Fibroblast of lung (primary cell): ENCODE measurements at regions not wholly inside any gene's neighbourhood (a gene's known extent, or its start where the extent isn't known, plus 50 kb on each side); places are given as distances from the start of the nearest gene placed in this dataset.

Experiments
- DNase-seq, 2 donors: peaks; one replicate each; pipeline versions ENCODE4 v3.0.0 to v3.0.0-alpha.2; 2010; ENCODE audit warnings: low read depth in 2 of 2
- H2AFZ ChIP-seq: 2 replicates; pipeline ENCODE4 v1.5.1; 2012; ENCODE audit warnings: low read length, control low read depth, inconsistent platforms
- H3K27ac ChIP-seq: 2 replicates; pipeline ENCODE4 v1.5.1; 2011; ENCODE audit warnings: low read length, control low read depth; ENCODE audit not compliant: insufficient read depth
- H3K27me3 ChIP-seq: 2 replicates; pipeline ENCODE4 v1.5.1; 2011; ENCODE audit warnings: mild to moderate bottlenecking, low read length; ENCODE audit not compliant: control insufficient read depth, insufficient read depth
- H3K36me3 ChIP-seq: 2 replicates; pipeline ENCODE4 v1.5.1; 2011; ENCODE audit warnings: low read length; ENCODE audit not compliant: control insufficient read depth, insufficient read depth
- H3K4me1 ChIP-seq: 2 replicates; pipeline ENCODE4 v1.5.1; 2011; ENCODE audit warnings: low read length; ENCODE audit not compliant: control insufficient read depth, insufficient read depth; ENCODE audit errors: extremely low read depth
- H3K4me2 ChIP-seq: 2 replicates; pipeline ENCODE4 v1.5.1; 2011; ENCODE audit warnings: low read length, control low read depth; ENCODE audit not compliant: insufficient read depth; ENCODE audit errors: extremely low read depth
- H3K4me3 ChIP-seq, 4 experiments: fragments of 200-600 bp in 1 of 4; sonication (generic) in 1 of 4; replicated peaks in 1 of 4; 2 replicates each; pipeline ENCODE4 v1.5.1; 2011 to 2016; ENCODE audit warnings: low read length in 4 of 4, low read depth in 3 of 4, mild to moderate bottlenecking in 3 of 4, control low read depth in 2 of 4, inconsistent platforms in 1 of 4, mixed read lengths in 1 of 4; ENCODE audit not compliant: insufficient read depth in 1 of 4; ENCODE audit errors: control extremely low read depth in 1 of 4
- H3K79me2 ChIP-seq: 2 replicates; pipeline ENCODE4 v1.5.1; 2012; ENCODE audit warnings: mild to moderate bottlenecking, low read length, inconsistent platforms; ENCODE audit not compliant: control insufficient read depth, insufficient read depth
- H3K9ac ChIP-seq: 2 replicates; pipeline ENCODE4 v1.5.1; 2011; ENCODE audit warnings: mild to moderate bottlenecking, low read length, control low read depth; ENCODE audit not compliant: insufficient read depth
- H3K9me3 ChIP-seq: 2 replicates; pipeline ENCODE4 v1.5.1; 2012; ENCODE audit warnings: low read depth, low read length; ENCODE audit not compliant: control insufficient read depth, insufficient read depth
- H4K20me1 ChIP-seq: 2 replicates; pipeline ENCODE4 v1.5.1; 2011; ENCODE audit warnings: low read length; ENCODE audit not compliant: control insufficient read depth, insufficient read depth; ENCODE audit errors: extremely low read depth
- CTCF ChIP-seq, 2 donors: IDR thresholded peaks in 1 of 2; conservative IDR thresholded peaks in 1 of 2; 1 replicate in 1 of 2; 2 replicates in 1 of 2; pipeline ENCODE4 v1.5.1; 2011 to 2012; ENCODE audit warnings: low read length in 2 of 2, control low read depth in 1 of 2, inconsistent platforms in 1 of 2, low read depth in 1 of 2, mild to moderate bottlenecking in 1 of 2
- EZH2 ChIP-seq: IDR thresholded peaks from 2 replicates; pipeline ENCODE4 v1.5.1; 2012; ENCODE audit warnings: low read length, control low read depth, mild to moderate bottlenecking; ENCODE audit errors: missing control alignments

GRCh38 chr6:159112714-159113113 lies 56.5 kb upstream of the FNDC1 start:
- Histone ChIP-seq H3K9ac (no peak overlapping the region), H2AFZ (no peak overlapping the region), H3K27ac (no peak overlapping the region), H3K4me1 (no peaks in the 10 kb centered on the region), H3K79me2 (no peaks in the 10 kb centered on the region), H3K9me3 (no peaks in the 10 kb centered on the region), H3K4me3 (no peak overlapping the region), H3K4me2 (no peak overlapping the region), H3K36me3 (no peaks in the 10 kb centered on the region), H3K27me3 (no peaks in the 10 kb centered on the region), H4K20me1 (no peaks in the 10 kb centered on the region)
- TF ChIP-seq CTCF (conservative IDR thresholded peaks at IDR 0.05 in 1 of 2, IDR thresholded peaks at IDR 0.05 in 1 of 2; ENCODE audit: low read depth in 1 of 2, low read length in 2 of 2) (no peak), EZH2 (no peak)
- no peak for DNase-seq

GRCh38 chr6:159110748-159111147 lies 58.5 kb upstream of the FNDC1 start:
- Histone ChIP-seq H3K36me3 (no peaks in the 10 kb centered on the region), H3K27ac (no peak overlapping the region), H3K4me3 (no peak overlapping the region), H3K79me2 (no peaks in the 10 kb centered on the region), H4K20me1 (no peaks in the 10 kb centered on the region), H3K9ac (no peak overlapping the region), H3K9me3 (no peaks in the 10 kb centered on the region), H3K4me2 (no peak overlapping the region), H3K4me1 (no peaks in the 10 kb centered on the region), H3K27me3 (no peaks in the 10 kb centered on the region), H2AFZ (no peak overlapping the region)
- no peak for DNase-seq
- TF ChIP-seq EZH2 (no peak), CTCF (conservative IDR thresholded peaks at IDR 0.05 in 1 of 2, IDR thresholded peaks at IDR 0.05 in 1 of 2; ENCODE audit: low read depth in 1 of 2, low read length in 2 of 2) (no peak)

GRCh38 chr6:159110013-159110412 lies 59.2 kb upstream of the FNDC1 start:
- peak; percentile 38 to 60 for DNase-seq
- Histone ChIP-seq H3K4me3 (no peak overlapping the region), H2AFZ (no peak overlapping the region), H3K27ac (no peak overlapping the region), H3K36me3 (no peaks in the 10 kb centered on the region), H3K27me3 (no peaks in the 10 kb centered on the region), H3K4me1 (no peaks in the 10 kb centered on the region), H3K79me2 (no peaks in the 10 kb centered on the region), H3K9me3 (no peaks in the 10 kb centered on the region), H4K20me1 (no peaks in the 10 kb centered on the region), H3K9ac (no peak overlapping the region), H3K4me2 (no peak overlapping the region)
- TF ChIP-seq CTCF (conservative IDR thresholded peaks at IDR 0.05 in 1 of 2, IDR thresholded peaks at IDR 0.05 in 1 of 2; ENCODE audit: low read depth in 1 of 2, low read length in 2 of 2) (peak; percentile 65 to 77), EZH2 (no peak)
